ELR (cell line): ENCODE measurements at regions not wholly inside any gene's neighbourhood (a gene's known extent, or its start where the extent isn't known, plus 50 kb on each side); places are given as distances from the start of the nearest gene placed in this dataset.
A peak's percentile ranks its signal among the peaks of the same experiment; 100 is the strongest.
"Not testable (repeated sequence)": the region's sequence is repeated elsewhere in the genome, so short reads cannot be mapped to it uniquely, and the experiment has no call there.

Source experiments
- DNase-seq: peaks from one replicate; pipeline ENCODE4 v3.0.0-alpha.2; 2015; ENCODE audit warnings: low read depth

DNA sequence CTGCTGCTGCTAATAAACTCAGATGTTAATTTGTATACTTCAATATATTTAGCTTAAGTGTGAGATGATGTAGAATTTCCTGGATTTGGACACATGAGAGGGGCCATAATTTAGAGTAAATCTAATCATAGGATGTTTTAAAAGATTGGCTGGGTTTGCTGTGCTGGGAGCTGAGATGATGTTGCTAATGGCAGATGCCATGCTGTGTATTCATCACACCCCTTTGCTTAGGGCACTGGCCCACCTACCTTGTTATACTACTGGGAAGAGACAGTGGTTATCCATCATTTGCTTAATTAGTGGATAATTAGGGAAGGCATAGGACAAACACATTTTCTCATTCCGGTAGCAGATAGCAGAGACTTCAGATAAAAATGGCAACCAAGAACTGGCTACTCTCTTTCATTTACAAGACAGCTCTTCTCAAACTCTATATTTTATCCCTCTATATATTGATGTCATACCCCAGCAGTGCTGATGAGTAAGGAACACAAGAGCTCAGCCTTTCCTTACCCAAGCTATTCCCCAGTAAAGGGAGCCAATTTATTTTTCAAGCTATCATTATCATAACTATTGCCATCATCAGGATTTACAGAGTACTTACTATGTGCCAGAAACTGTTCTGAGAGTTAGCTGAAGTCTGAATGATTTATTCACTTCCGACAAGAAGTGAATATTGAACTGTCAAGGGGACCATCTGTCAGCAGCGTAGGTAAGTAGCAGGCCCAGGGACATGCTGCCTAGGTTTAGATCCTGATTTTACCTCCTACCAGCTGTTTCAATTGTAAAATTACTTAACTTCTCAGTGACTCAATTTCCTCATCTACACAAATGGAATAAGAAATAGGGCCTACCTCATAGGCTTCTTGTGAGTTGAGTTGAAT, 204.6 kb upstream of the FLRT2 start:
- DNase-seq, result no peak

DNA sequence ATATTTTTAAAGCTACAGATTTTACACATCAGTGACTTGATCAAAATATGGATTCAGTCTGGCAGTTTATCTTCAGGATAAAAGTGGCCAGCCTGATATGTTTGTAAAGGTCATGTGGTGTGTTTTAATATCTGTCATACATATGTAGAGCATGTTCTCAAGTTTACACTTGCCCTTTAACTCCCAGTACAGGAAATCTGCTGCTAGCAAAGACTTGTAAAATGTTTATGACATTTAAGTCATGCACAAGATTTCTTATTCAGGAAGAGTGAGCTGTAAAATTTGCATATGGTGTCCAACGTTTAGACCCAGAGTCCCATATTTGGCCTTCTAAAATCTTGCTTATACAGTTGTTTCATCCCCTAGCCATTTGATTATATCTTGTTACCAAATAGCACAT, 197.5 kb upstream of the FLRT2 start:
- DNase-seq, result no peak

DNA sequence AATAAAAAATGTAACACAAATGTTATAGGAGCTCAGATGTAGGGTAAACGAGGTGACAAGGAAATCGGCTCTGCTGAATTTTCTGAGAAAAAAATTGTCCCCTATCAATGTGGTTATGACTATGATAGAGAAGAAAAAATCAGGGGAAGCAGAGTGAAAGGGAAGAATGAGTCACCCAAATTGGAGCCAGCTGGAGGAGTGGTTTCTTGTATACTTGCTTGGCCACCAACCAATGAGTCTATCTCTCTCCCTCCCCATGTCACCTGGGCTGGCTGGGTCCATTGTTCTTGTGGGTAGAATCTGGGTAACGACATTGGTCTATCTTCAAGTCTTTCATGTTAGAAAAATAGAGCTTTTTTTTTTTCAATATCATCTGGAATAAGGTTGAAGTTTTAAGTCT, 196.6 kb upstream of the FLRT2 start:
- DNase-seq, result peak; percentile 61

DNA sequence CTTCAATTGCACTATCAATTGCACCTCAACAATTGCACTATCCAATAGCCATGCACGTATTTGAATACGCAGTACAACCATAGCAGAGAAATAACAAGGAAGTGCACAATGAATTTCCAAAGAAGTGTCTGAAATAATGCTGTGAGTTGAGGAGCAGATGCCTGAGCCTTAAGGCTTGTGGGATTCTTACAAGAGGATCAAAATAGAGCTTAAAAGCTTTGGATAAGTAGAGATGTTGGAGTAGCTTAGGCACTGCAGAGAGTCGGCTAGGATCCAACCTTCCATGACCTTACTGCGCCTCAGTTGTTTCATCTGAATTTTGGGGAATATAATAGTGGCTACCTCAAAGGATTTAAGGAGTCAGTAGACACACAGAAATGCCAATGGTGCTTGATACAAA, 196.1 kb upstream of the FLRT2 start:
- DNase-seq, result no peak

DNA sequence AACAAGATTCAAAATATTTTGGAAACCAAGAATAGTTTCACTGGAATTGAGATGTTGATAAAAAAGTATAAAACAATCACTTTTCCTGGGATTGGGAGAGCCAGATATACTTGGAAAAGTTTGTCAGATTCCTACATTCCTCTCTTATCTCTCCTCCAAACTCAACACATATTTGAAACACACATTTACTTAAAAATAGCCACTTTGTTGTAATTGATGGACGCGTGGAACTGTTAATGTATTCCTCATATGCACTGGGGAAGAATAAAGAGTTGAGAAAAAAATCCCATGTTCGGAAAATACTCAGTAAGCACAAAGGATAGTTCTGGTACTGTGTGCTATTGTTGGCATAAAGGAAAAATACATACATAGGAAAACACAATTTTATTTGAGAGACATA, 195.6 kb upstream of the FLRT2 start:
- DNase-seq, result no peak

DNA sequence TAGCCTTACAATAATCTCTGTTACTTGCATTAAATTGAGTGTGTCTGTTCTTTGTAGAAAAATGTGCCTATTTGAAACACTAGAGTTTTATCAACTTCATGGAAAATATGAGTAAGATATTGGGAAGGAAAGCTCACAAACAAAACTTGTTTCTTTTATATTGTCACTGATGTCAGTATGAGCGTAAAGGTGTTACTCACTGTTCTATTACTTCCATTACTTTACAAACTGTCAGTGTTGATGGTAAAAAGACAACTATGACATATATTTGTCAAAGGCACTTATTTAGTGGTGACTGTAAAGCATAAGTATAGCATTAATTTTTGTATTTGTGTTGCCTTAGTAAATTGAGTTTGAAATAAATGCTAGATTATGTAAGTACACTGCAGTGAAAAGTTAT, 193.7 kb upstream of the FLRT2 start:
- no peak for DNase-seq

DNA sequence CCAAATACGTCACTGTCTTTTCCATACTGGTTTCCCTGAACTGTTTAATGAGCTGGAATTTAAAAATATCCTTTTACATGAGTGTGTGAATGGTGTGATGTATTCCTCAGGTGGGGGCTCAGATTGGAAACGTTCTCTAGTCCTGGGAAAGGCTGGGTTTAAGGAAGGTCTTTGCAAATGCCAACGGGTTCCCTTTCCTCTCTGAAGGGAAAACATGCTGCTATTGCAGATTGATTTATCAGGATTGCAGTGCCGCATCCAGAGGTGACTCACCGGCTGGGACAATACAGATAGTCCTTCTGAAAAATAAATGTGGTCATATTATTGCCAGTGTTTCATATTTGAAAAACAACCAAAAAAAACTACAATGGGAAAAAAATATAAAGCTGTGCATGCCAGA, 193.1 kb upstream of the FLRT2 start:
- no peak for DNase-seq

DNA sequence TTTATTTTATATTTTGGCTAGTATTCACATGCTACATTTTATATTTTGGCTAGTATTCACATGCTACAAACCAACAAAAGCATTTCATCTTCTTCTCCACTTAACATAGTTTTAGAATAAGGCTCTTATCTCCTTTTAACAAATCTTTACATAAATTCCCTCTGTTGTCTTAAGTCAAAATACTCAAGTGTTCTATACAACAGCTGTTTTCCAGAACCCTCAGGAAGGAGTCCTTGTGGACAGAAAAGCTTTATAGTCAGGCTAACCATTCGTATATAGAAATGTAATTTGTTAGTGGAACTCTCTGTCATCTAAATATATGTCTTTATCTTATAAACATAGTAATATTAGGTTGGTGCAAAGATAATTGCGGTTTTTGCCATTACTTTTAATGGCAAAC, 191.0 kb upstream of the FLRT2 start:
- no peak for DNase-seq

DNA sequence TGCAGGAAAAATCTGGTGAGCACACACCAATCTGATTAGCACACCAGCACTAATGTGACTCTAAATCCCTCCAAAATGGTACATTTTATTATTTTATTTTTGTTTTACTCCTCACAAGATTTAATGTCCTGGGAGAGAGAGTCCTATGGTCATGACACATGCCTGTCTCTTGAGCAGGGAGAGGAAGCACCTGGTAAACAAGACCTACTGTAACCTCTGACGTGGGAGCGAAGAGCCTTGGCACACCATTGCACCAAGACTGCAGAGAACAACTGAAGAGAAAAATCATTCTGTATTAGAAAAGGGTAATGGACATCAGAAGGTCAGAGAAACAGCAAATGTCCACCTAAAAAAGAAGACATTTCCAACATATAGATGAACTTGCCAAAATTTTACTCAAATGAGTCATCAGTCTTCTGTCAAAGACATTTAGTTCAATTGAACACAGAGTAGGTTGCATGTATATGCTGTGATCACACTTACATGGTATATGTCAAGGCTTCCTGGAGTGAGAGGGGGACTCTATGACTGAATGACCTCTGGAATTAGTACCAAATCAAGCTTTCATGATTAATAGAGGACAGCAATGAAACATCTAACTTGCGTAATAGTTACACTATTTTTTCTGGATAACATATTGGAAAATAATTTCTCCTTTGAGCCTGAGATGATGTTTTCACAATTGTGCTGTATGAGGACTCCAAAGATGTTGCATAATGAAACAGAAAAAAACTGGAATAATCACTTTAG, 186.9 kb upstream of the FLRT2 start:
- no peak for DNase-seq

DNA sequence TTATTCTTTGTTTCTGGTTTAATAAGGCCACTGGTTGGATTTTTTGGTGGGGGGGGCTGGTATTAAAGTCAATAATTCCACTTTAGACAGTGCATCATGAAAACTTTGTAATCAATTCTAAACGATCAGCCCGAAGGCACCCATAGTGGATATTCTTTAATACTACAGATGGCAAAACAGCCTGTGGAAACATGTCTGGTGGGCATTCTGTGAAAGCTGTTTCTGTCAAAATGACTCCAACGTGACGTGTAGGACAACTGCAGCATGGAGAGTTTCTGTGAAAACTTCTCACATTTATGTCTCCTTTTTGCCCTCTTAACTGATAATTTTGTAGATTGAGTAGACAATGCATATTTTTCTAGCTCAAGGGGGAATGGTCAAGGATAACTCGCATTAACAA, 185.8 kb upstream of the FLRT2 start:
- no peak for DNase-seq

DNA sequence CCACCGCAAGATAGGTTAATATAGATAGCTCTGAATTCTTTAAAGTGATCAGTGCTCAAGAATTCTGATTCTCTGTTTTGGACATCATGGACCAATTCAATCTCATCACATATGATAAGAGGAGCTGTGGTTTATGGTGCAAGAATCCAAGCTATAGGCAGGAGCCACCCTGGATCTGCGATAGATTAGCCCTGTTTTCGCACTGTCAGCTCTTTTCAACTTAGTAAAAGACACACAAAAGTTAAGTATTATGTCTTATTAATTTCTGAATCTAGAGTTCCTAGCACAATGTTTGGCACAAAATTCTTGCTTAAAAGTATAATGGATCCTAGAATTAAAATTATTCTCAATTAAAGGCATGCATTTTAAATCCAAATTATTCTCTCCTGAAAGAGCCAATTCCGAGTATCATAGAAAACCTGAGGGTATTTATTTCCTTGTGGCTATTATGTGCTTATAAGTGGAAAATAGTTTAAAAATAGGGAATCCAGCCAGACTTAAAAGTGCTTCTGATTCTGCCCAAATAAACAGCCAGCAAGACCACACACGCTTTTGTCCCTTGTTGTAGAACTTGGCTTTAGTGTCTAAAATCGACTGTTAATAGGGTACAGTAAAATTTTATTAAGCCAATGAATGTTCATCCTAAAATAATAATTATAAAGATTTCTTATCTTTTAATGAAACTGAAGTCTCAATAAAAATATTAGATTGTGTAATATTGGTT, 184.9 kb upstream of the FLRT2 start:
- DNase-seq, result no peak

DNA sequence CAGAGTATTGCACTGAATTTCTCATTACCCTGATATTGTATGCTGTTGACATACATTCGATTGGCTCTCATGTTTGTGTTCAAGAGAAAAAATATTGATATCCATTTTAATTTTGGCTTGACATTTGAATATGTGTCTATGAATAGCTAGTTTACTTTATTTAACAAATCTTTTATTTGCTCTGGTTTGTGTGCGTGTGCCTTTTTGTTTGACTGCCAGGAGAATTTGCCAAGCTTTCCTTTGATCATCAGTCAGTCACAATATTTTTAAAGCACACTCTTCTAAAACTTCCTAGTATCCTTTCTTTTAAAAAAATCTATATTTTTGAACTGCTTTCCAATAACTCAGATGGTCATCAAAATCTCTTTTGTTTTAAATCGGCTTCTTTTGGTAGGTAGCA, 179.3 kb upstream of the FLRT2 start:
- DNase-seq, result no peak

DNA sequence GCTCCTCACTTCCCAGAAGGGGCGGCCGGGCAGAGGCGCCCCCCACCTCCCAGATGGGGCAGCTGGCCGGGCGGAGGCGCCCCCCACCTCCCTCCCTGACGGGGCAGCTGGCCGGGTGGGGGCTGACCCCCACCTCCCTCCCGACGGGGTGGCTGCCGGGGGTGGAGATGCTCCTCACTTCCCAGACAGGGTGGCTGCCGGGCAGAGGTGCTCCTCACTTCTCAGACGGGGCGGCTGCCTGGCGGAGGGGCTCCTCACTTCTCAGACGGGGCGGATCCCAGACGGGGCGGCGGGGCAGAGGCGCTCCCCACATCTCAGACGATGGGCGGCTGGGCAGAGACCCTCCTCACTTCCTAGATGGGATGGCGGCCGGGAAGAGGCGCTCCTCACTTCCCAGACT, 177.4 kb upstream of the FLRT2 start:
- DNase-seq, result not testable (repeated sequence)

DNA sequence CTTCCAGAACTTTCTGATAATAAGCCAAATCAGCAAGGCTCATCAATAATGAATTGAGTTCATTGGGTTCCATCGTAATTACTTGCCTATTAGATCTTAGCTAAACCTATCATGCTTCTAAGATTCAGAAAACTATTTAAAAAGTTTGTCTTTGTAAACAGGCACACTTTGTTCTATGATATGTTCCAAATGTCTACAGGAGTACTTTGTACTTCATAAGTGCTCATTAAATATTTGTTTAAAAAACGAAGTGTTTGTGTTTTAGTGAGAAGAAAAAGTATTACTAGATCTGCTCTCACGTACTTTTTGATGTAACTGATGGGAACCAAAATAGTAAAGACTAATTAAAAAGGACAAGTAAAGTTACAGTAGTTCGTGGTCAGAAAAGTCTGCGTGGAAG, 172.8 kb upstream of the FLRT2 start:
- no peak for DNase-seq

DNA sequence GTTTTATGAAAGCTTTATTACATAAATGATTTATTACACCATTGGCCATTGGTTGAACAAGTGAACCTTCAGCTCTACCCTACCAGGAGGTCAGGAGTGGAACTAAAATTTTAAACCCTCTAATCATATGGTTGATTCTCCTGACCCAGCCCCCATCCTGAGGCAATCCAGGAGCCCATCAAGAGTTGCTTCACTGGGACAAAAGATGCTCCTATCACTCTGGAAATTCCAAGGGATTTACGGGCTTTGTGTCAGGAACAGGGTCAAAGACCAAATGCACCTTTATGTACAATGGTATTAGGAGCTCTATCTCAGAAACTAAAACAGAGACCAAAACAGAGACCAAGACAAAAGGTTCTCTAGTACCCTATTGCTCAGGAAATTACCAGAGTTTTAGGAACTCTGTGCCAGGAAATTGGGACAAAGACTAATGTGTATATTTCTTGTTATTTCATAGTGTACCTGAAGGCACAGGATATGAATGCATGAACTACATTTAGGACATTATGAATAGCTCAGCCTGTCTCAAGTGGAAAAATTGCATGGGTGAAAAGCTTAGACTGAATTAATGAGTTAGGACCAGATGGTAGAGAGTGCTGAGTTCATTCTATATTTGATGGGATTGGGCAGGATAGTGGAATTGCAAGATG, 171.7 kb upstream of the FLRT2 start:
- no peak for DNase-seq

DNA sequence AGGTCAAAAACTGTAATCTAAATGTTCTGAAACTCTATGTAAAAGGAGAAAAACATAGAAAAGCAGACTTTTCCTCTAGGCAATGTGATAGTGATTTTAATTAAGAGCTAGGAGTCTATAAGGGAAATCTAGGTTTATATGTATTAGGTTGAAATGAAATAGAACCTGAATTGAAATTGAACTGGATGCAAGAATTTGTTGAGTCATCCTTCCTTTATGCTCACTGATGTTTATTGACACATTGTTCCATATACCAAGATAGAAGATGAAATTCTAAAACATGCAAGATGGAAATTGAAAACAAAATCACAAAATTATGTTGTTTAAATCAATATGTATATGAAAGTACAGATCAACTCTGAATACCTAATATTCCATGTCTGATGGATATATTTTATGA, 170.4 kb upstream of the FLRT2 start:
- DNase-seq, result no peak

DNA sequence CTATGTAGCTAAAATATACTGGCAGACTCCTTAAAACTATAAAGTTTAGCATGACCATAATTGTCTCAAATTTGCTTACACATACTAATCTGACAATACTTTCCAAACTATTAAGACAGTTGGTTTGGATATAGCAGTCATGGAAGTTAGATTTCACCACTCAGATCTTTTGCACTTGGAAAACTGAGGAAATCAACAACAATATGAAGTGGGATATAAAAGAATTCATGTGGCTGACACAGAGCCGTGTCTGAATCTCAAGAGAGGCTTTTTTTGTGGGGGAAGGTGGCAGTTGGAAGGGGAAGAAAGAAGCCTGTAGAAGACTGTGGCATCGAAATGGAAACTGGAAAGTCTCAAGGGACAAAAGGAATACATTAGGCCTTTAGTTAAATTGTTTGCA, 166.6 kb upstream of the FLRT2 start:
- no peak for DNase-seq

DNA sequence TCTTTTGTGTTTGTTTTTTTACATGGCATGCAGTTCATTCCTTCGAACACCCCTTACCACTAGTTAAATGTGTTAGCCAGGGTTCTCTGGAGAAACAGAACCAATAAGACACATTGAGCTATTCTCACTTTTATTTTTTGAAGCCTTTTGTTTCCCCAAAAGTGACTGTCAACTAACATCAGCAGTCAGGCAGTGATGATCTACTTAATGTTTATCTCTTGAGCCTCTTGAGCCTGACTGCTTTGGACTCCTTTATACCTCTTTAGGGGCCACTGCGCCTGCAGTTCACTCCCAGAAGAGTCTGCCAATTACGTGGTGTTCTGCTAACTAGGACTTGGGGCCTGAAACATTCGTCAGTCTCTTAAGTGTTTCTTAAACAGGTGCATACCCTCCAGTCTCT, 163.7 kb upstream of the FLRT2 start:
- DNase-seq, result no peak

DNA sequence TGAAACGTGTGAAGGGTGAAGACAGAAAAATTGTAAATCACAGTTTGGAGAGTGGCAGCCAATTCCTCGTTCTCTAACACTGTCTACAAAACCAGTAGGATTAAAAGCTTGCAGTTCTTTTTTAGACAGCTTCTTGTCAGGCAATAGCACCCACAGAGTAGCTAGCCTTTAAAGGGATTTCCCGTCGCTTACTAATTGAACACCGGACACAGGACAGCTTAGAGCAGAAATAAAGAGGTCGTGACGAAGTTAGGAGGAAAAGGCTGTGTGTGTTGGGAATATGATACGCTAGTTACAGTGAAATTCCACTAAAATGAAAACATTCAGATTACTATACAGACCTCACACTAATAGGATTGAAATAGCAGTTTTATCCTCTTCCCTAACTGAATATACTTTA, 149.1 kb upstream of the FLRT2 start:
- DNase-seq, result no peak

DNA sequence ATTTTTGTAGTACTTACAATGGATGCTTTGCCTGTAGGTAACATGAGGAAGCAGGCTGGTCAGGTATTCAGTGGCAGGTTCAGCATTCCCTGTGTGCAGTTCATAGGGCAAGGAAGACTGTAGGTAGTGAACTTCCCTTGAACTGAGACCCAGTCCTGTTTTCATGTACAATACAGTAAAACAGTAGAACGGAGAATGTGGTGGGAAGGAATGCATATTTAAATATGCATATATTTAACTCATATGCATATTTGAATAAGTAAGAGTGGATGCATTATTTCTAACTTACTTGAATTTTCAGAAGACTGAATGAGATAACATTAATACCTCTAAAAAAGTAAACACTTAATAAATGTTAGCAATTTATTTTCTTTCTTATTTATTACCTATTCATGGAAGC, 147.6 kb upstream of the FLRT2 start:
- no peak for DNase-seq

DNA sequence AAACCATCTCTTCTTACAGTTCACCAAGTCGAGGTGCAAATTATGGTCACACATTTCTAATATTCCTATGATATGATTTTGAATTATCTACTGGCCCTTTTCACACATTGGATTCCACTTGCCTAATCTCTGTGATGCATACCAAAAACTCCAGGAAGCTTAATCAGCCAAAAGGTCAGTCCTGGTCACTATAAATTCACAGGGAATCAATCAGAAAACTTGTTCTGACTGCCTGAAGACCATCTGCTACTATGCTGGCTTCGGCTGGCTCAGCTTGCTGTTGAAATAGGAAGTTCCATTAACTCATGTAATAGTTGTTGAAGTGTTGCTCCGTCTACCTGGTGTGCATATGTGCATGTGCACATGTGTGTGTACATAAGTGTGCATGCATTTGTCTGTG, 142.8 kb upstream of the FLRT2 start:
- no peak for DNase-seq

DNA sequence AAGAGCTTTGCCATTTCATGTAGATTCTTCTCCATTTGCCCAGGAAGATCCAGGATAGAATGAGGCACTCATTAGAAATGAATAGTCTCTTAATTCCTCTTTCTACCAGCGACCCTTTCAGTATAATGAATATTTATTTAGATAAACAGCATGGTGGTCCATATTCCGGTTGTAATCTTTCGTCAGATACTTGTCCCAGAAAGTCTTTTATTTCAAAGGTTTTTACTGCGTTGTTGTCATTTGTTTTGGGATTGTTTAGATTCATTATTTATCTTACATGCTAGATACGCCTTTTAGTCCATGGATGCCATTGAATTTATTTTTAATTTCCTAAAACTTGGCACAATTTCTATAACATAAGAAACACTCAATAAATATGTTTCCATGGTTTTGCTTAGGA, 139.7 kb upstream of the FLRT2 start:
- DNase-seq, result no peak

DNA sequence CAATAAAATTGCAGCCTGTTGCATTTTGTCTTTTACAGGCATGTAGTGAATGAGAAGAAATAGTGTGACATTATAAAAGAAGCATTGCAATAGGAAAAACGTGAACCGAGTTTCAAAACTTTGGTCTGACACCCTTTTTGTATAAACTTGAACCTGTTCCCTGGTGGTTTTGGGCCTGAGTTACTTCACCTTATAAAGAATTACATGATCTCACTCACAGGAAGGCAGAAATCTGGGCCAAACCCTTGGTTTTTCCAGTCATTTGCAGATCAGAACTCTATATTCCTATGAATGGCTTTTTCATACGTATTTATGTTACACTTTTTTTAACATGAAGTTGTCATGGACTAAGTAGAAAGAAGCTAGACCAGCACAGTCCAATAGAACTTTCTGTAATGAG, 138.5 kb upstream of the FLRT2 start:
- DNase-seq, result no peak
